ENCODE measurements at regions not wholly inside any gene's neighbourhood (a gene's known extent, or its start where the extent isn't known, plus 50 kb on each side); places are given as distances from the start of the nearest gene placed in this dataset.

DNA sequence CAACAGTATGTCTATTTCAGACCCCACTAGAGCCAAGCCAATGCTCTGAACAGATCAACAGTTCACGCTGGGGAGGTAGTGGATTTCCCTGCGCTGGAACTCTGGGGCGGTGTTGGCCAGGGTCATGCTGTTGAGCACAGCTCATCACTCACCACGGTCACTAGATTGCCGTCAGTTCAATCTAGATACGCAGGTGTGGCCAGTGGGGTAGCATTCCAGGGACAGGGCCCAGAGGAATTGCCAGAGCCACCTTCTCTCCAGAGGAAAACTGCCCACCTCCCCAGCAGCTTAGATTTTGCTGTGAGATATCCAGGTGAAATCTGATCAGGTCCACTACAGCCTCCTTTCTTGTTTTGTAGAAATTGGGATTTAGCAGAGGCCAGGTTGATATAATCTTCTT, 101.8 kb downstream of the SOX11 start:
- ChIA-PET CTCF (no interaction called here), POLR2A (no interaction called here)
- H3K4me3 Mint-ChIP-seq: no peak overlapping the region
- no peak for DNase-seq
- ATAC-seq: no peak
- H3K36me3 Mint-ChIP-seq (ENCODE audit: low read depth): no peaks in the 10 kb centered on the region
- no peak overlapping the region for H3K27ac Mint-ChIP-seq
- no peaks in the 10 kb centered on the region for H3K9me3 Mint-ChIP-seq (ENCODE audit: insufficient read depth)
- H3K27me3 Mint-ChIP-seq (ENCODE audit: low read depth): no peaks in the 10 kb centered on the region
- no peaks in the 10 kb centered on the region for H3K4me1 Mint-ChIP-seq (ENCODE audit: low read depth)

DNA sequence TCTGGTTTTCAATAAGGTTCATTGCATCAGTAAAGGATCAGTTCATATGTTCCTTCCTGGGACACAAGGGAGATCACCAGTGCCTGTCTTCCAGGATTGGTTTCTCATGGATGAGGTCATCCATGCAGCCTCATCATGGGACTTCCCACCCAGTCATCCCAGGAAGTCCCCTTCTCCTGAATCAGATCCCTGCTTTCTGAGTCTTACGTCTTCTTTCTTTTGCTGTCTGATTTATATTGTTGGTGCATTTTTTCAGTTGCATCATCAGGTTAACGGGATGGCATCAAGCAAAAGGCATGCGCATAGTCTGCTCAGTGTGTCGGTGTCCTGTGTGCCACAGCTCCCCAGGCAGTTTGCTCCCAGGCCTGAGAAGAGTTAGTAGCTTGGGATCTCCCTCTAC, 105.9 kb downstream of the SOX11 start:
- peaks cover 4% of the 10 kb centered on the region for H3K9me3 Mint-ChIP-seq (ENCODE audit: insufficient read depth)
- no peak overlapping the region for H3K27ac Mint-ChIP-seq
- H3K4me3 Mint-ChIP-seq: no peak overlapping the region
- no peaks in the 10 kb centered on the region for H3K4me1 Mint-ChIP-seq (ENCODE audit: low read depth)
- H3K27me3 Mint-ChIP-seq (ENCODE audit: low read depth): no peaks in the 10 kb centered on the region
- CTCF ChIA-PET: no interaction called here
- no peaks in the 10 kb centered on the region for H3K36me3 Mint-ChIP-seq (ENCODE audit: low read depth)
- no peak for DNase-seq
- POLR2A ChIA-PET: no interaction called here
- no peak for ATAC-seq

DNA sequence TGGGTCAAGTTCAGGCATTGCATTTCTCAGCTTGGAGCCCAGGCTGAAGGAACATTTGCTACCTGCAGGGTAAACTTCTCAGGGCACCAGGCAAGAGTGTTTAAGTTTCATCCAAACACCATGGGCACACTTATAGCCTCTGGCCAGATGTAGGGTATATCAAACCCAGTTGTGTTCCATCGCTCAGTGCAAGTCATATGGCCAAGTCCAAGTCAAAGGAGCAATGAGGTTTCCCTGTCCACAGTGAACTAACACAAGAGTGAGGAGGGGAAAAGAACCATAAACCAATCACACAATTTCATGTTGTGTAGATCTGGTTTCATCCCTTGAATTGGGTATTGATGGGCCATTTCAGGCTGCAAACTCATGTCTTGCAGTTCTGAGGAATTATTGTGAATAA, 107.2 kb downstream of the SOX11 start:
- peaks cover 4% of the 10 kb centered on the region for H3K9me3 Mint-ChIP-seq (ENCODE audit: insufficient read depth)
- CTCF ChIA-PET: no interaction called here
- no peak overlapping the region for H3K4me3 Mint-ChIP-seq
- ATAC-seq: no peak
- H3K4me1 Mint-ChIP-seq (ENCODE audit: low read depth): no peaks in the 10 kb centered on the region
- POLR2A ChIA-PET: no interaction called here
- no peak for DNase-seq
- no peaks in the 10 kb centered on the region for H3K36me3 Mint-ChIP-seq (ENCODE audit: low read depth)
- no peak overlapping the region for H3K27ac Mint-ChIP-seq
- no peaks in the 10 kb centered on the region for H3K27me3 Mint-ChIP-seq (ENCODE audit: low read depth)

DNA sequence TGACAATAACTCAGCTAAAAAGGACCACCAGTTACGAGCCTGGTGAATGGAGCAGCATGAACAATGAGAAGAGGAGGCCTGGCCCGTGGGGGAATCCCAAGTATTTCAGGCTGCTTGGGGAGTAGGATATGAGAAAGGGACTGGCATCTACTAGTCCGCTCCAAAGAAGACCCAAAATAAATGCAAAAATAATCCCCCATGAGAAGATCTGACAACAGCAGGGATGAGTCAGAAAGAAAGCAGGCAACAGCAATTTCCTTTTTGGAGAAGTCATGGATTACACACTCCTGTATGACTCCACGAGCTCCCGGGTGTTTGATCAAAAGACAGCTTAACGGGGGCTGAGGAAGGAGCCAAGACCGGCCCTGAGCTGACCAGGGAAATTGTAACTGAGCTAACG, 111.4 kb downstream of the SOX11 start:
- Mint-ChIP-seq H3K27me3 (ENCODE audit: low read depth) (no peaks in the 10 kb centered on the region), H3K9me3 (ENCODE audit: insufficient read depth) (peaks cover 4% of the 10 kb centered on the region), H3K36me3 (ENCODE audit: low read depth) (no peaks in the 10 kb centered on the region), H3K4me3 (no peak overlapping the region), H3K27ac (no peak overlapping the region), H3K4me1 (ENCODE audit: low read depth) (no peaks in the 10 kb centered on the region)
- ChIA-PET CTCF (no interaction called here), POLR2A (no interaction called here)
- no peak for DNase-seq
- no peak for ATAC-seq

DNA sequence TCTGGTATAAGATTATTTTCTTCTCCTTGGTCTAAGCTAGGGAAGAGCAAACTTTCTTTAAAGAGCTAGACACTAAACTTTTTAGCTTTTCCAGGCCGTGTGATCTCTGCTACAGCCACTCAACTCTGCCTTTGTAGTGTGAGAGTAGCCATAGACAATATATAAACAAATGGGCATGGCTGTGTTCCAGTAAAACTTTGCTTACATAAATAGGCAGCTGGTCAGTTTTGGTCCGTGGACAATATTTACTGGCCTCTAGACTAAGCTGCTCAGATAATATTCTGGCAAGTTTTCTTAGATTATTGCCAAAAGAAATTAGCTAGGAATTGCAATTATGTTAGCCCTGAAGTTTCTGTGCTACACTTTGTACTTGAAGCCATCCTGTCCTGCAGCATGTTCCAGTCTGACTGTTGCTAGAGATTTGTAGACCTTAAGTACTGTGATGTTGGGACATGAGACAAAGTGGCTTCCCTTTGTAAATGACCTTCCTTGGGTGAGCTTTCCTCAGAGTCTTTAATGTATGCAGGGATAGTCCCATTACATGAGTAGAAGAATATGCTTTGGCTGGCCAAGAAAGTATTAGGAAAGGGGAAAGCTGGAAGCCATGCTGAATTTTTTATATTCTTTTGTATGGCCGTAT, 126.9 kb downstream of the SOX11 start:
- no peak overlapping the region for H3K27ac Mint-ChIP-seq
- H3K36me3 Mint-ChIP-seq (ENCODE audit: low read depth): no peaks in the 10 kb centered on the region
- ChIA-PET POLR2A (no interaction called here), CTCF (no interaction called here)
- ATAC-seq: no peak
- H3K4me3 Mint-ChIP-seq: no peak overlapping the region
- no peak for DNase-seq
- no peaks in the 10 kb centered on the region for H3K4me1 Mint-ChIP-seq (ENCODE audit: low read depth)
- H3K27me3 Mint-ChIP-seq (ENCODE audit: low read depth): no peaks in the 10 kb centered on the region
- H3K9me3 Mint-ChIP-seq (ENCODE audit: insufficient read depth): no peaks in the 10 kb centered on the region

DNA sequence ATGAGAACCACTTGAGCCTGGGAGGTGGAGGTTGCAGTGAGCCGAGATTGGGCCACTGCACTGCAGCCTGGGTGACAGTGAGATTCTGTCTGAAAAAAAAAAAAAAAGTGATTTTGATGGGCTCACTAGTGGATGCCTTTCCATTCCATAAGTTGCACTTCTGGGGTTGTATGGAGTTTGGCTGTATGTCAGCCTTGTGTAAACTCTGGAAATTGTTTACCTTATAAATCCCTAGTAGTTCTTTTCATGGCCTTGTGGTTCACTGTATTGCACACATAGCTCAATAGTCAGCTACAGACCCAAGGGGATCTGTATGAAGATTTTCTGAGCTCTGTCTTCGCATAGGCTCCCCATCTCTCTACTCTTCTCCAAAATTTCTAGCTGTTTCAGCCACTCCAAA, 131.9 kb downstream of the SOX11 start:
- no peak overlapping the region for H3K27ac Mint-ChIP-seq
- H3K9me3 Mint-ChIP-seq (ENCODE audit: insufficient read depth): no peaks in the 10 kb centered on the region
- H3K4me1 Mint-ChIP-seq (ENCODE audit: low read depth): no peaks in the 10 kb centered on the region
- ChIA-PET CTCF (no interaction called here), POLR2A (no interaction called here)
- DNase-seq (no peak), ATAC-seq (no peak)
- H3K4me3 Mint-ChIP-seq: no peak overlapping the region
- no peaks in the 10 kb centered on the region for H3K27me3 Mint-ChIP-seq (ENCODE audit: low read depth)
- no peaks in the 10 kb centered on the region for H3K36me3 Mint-ChIP-seq (ENCODE audit: low read depth)

DNA sequence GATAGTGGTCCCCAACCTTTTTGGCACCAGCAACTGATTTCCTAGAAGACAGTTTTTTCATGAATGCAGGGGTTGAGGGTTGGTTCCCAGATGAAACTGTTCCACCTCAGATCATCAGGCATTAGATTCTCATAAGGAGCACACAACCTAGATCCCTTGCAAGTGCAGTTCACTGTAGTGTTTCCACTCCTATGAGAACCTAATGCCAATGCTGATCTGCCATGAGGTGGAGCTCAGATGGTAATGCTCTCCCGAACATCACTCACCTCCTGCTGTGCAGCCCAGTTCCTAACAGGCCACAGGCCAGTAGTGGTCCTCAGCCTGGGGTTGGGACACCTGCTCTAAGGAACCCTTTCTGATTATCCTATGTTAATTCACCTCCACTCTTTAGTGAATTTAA, 133.5 kb downstream of the SOX11 start:
- Mint-ChIP-seq H3K27me3 (ENCODE audit: low read depth) (no peaks in the 10 kb centered on the region), H3K27ac (no peak overlapping the region), H3K9me3 (ENCODE audit: insufficient read depth) (no peaks in the 10 kb centered on the region), H3K4me1 (ENCODE audit: low read depth) (no peaks in the 10 kb centered on the region), H3K36me3 (ENCODE audit: low read depth) (no peaks in the 10 kb centered on the region), H3K4me3 (no peak overlapping the region)
- ATAC-seq (no peak), DNase-seq (no peak)
- POLR2A ChIA-PET: no interaction called here
- CTCF ChIA-PET: no interaction called here

DNA sequence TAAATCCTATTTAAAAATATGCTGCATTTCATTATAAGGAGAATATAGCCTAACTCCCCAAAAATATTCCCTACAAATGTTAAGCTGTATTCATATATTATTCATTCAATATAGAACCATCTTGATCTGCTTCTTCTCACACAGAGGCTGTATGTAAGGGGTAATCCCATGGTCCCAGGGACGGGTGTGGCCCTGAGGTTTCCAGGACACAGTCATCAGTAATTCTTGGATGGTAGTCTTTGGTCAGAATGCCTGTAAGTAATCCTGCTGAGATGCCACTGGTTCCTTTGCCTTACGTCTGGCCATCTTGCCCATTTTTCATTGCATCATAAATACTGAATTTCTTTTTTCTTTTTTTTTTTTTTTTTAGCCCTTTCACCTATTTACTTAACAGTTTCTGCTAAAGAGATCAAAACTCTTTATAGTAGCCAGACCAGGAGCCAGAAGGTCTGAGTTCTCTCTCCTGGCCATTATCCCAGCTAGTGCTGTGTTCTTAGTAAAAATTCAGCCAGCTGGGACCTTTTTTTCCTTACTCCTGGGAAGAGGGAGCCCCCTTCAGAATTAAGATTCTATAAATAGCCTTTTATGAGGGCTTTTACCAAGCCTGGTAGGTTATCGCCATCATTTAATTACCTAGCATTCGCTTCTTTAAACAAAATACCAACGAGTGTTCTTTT, 134.9 kb downstream of the SOX11 start:
- Mint-ChIP-seq H3K9me3 (ENCODE audit: insufficient read depth) (no peaks in the 10 kb centered on the region), H3K4me3 (no peak overlapping the region), H3K27ac (no peak overlapping the region), H3K27me3 (ENCODE audit: low read depth) (no peaks in the 10 kb centered on the region), H3K36me3 (ENCODE audit: low read depth) (no peaks in the 10 kb centered on the region), H3K4me1 (ENCODE audit: low read depth) (no peaks in the 10 kb centered on the region)
- ChIA-PET POLR2A (no interaction called here), CTCF (no interaction called here)
- ATAC-seq: no peak
- no peak for DNase-seq

DNA sequence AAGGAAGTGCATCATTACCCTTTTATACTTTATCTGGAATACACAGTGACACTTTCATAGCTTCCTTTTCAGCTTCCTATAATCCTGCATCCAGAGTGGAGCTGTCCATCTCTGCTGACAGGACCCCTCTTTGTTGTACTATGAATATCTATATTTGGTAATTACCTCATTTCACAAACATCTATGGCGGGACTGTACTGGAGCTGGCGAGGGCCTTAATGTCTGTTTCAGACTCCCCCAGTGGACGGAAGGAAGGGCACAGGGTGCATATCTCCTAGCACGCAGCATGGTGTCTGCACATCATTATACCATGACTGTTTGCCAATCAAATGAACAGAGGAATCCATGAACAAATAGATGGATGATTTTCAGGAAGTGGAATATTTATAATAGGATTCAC, 142.3 kb downstream of the SOX11 start:
- Mint-ChIP-seq H3K4me1 (ENCODE audit: low read depth) (no peaks in the 10 kb centered on the region), H3K4me3 (no peak overlapping the region), H3K27ac (no peak overlapping the region), H3K9me3 (ENCODE audit: insufficient read depth) (no peaks in the 10 kb centered on the region), H3K27me3 (ENCODE audit: low read depth) (no peaks in the 10 kb centered on the region), H3K36me3 (ENCODE audit: low read depth) (no peaks in the 10 kb centered on the region)
- ChIA-PET POLR2A (no interaction called here), CTCF (no interaction called here)
- DNase-seq: no peak
- no peak for ATAC-seq

DNA sequence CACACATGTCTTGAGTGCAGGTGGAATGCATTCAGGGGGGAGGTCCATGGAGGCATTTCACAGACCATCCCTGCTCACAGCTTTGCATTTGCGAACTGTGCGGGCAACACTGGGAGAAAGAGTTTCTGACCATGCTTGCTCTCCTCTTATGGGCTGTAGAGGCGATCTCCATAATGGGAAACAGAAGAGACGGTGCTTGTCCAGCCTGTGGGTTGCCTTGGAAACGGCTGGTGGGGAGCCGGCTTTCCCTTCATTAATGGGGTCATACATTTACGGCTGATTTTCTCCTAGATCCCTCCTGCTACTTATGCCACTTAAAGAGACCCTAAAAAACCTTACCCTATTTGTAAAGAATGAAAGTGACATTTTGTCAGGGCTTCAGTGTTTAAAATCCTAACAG, 147.4 kb downstream of the SOX11 start:
- ATAC-seq (no peak), DNase-seq (no peak)
- Mint-ChIP-seq H3K27ac (no peak overlapping the region), H3K4me3 (no peak overlapping the region), H3K27me3 (ENCODE audit: low read depth) (no peaks in the 10 kb centered on the region), H3K4me1 (ENCODE audit: low read depth) (no peaks in the 10 kb centered on the region), H3K36me3 (ENCODE audit: low read depth) (no peaks in the 10 kb centered on the region), H3K9me3 (ENCODE audit: insufficient read depth) (no peaks in the 10 kb centered on the region)
- CTCF ChIA-PET: no interaction called here
- POLR2A ChIA-PET: no interaction called here

DNA sequence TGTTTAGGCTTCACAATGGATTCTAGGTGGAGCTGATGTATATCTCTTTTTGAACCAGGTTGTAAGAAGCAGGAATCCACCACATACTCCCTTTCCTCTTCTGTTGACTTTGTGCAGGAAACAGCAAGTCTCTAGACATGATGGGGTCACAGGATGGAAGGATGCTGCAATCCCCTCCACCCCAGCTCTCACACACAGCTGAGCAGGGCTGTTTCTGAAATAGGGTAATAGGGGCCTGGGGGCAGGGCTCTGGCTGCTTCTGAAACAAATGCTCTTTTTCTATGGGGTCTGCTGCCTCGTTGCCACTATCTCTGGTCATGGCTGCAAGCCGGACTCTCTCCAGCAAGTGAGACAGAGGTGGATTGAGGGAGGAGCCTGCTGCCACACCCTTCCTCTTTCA, 148.9 kb downstream of the SOX11 start:
- POLR2A ChIA-PET: no interaction called here
- Mint-ChIP-seq H3K36me3 (ENCODE audit: low read depth) (no peaks in the 10 kb centered on the region), H3K27ac (no peak overlapping the region), H3K27me3 (ENCODE audit: low read depth) (no peaks in the 10 kb centered on the region), H3K9me3 (ENCODE audit: insufficient read depth) (no peaks in the 10 kb centered on the region), H3K4me1 (ENCODE audit: low read depth) (no peaks in the 10 kb centered on the region), H3K4me3 (no peak overlapping the region)
- DNase-seq (no peak), ATAC-seq (no peak)
- CTCF ChIA-PET: no interaction called here

DNA sequence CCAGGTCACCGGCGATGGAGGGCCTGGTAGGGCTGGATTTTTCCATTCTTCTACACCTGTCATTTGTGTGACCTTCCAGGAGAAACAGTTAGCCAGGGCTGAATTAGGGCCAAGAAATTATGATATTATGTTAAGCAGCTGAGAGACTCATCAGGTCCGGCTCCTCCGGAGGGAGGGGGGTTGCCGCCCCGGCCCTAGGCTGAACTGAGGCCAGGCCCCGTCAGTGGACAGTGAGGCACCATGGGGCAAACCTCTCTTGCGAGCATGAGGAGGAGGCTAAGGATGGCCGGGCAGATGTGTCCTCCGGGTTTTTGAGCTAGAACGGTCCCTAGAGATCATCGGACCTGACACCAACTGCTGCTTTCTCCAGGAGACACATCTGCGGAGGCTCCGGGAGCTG, 150.1 kb downstream of the SOX11 start:
- Mint-ChIP-seq H3K27ac (no peak overlapping the region), H3K4me1 (ENCODE audit: low read depth) (no peaks in the 10 kb centered on the region), H3K9me3 (ENCODE audit: insufficient read depth) (no peaks in the 10 kb centered on the region), H3K4me3 (no peak overlapping the region), H3K27me3 (ENCODE audit: low read depth) (no peaks in the 10 kb centered on the region), H3K36me3 (ENCODE audit: low read depth) (no peaks in the 10 kb centered on the region)
- ATAC-seq (no peak), DNase-seq (no peak)
- CTCF ChIA-PET: no interaction called here
- POLR2A ChIA-PET: no interaction called here

DNA sequence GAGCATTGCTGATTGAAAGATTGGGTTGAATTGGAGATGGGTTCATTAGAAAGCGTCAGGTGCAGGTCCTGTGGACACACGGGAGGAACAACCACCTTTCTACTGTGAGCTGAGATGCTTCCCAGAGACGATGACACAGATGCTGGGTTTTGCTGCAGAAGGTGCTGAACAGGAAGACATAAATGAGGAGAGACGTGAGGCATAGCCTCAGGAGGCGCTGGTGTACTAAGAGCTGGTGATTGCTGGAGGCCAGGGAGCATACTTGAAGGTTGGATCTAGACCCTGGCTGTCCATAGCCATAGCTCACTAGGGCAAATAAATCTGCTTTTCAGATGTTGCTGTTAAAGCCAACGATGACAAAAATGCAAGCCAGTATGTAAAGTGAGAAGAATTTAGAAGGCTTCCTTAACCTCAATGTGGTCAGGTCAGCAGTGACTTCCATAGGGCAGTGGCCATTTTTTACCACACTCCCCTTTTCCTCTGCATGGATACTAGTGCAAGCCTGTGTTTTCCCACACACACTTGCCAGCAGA, 153.7 kb downstream of the SOX11 start:
- ATAC-seq: no peak
- no peak for DNase-seq
- H3K4me1 Mint-ChIP-seq (ENCODE audit: low read depth): no peaks in the 10 kb centered on the region
- POLR2A ChIA-PET: no interaction called here
- no peak overlapping the region for H3K4me3 Mint-ChIP-seq
- H3K27ac Mint-ChIP-seq: no peak overlapping the region
- CTCF ChIA-PET: no interaction called here
- H3K36me3 Mint-ChIP-seq (ENCODE audit: low read depth): no peaks in the 10 kb centered on the region
- H3K9me3 Mint-ChIP-seq (ENCODE audit: insufficient read depth): no peaks in the 10 kb centered on the region
- H3K27me3 Mint-ChIP-seq (ENCODE audit: low read depth): no peaks in the 10 kb centered on the region

All from activated CD8-positive, alpha-beta T cell treated with anti-CD3 and anti-CD28 coated beads, Interleukin-2, amount 10 ng/mL, durations not matched to agents 7 days and 5 days (primary cell).